GM23248 (cell line): ENCODE measurements at regions not wholly inside any gene's neighbourhood (a gene's known extent, or its start where the extent isn't known, plus 50 kb on each side); places are given as distances from the start of the nearest gene placed in this dataset.

Experiments used
- EZH2 ChIP-seq: fragments of 200-600 bp; sonication (generic); IDR thresholded peaks from 2 replicates; pipeline ENCODE4 v1.6.1; 2018; ENCODE audit warnings: antibody characterized with exemption, mild to moderate bottlenecking; ENCODE audit not compliant: insufficient read depth, poor library complexity, severe bottlenecking
- EZH2phosphoT487 ChIP-seq: fragments of 200-600 bp; sonication (generic); IDR thresholded peaks from 2 replicates; pipeline ENCODE4 v1.6.1; 2018; ENCODE audit warnings: antibody characterized with exemption, moderate library complexity, mild to moderate bottlenecking, low read depth; ENCODE audit not compliant: insufficient read depth

- TF ChIP-seq EZH2 (no peak), EZH2phosphoT487 (no peak)
Observed at GRCh38 chr10:36042135-36042534, 400.0 kb upstream of the FZD8 start.
